ENCODE measurements at regions not wholly inside any gene's neighbourhood (a gene's known extent, or its start where the extent isn't known, plus 50 kb on each side); places are given as distances from the start of the nearest gene placed in this dataset.

DNA sequence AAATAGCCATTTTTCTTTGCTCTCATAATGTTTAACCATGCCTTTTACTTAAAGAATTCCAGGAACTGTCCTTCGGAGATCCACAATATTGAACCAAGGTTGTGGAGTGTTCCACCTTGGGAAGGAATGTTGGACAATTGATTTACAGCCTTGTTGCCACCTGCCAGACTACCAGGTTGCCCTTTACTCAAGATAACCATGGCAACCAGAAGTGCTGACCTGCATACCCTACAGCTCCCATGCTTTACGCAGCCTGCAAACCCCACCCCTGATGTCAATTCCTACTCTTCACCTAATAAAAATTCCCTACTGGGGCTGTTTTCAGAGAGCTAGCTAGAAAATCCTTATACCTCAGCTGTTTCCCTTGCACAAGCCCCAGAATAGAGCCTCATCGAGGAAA is 151.0 kb upstream of the RXFP2 start:
- intact Hi-C loops (cut with DNase I), result no loop called here
- ATAC-seq (no peak), DNase-seq (no peak), FAIRE-seq (no peak)
- Histone ChIP-seq H3K36me3 (no peaks in the 10 kb centered on the region), H3K27ac (no peak overlapping the region), H3K4me3 (no peak overlapping the region), H3K9me3 (no peaks in the 10 kb centered on the region), H3K27me3 (no peaks in the 10 kb centered on the region), H3K4me1 (no peaks in the 10 kb centered on the region)
- 32 to 35% methylated on average over 3 of the region's 3 CpGs for WGBS, 2 donors
- TF ChIP-seq, protein P1, sequence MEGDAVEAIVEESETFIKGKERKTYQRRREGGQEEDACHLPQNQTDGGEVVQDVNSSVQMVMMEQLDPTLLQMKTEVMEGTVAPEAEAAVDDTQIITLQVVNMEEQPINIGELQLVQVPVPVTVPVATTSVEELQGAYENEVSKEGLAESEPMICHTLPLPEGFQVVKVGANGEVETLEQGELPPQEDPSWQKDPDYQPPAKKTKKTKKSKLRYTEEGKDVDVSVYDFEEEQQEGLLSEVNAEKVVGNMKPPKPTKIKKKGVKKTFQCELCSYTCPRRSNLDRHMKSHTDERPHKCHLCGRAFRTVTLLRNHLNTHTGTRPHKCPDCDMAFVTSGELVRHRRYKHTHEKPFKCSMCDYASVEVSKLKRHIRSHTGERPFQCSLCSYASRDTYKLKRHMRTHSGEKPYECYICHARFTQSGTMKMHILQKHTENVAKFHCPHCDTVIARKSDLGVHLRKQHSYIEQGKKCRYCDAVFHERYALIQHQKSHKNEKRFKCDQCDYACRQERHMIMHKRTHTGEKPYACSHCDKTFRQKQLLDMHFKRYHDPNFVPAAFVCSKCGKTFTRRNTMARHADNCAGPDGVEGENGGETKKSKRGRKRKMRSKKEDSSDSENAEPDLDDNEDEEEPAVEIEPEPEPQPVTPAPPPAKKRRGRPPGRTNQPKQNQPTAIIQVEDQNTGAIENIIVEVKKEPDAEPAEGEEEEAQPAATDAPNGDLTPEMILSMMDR (IDR thresholded peaks at IDR 0.05), result no peak

DNA sequence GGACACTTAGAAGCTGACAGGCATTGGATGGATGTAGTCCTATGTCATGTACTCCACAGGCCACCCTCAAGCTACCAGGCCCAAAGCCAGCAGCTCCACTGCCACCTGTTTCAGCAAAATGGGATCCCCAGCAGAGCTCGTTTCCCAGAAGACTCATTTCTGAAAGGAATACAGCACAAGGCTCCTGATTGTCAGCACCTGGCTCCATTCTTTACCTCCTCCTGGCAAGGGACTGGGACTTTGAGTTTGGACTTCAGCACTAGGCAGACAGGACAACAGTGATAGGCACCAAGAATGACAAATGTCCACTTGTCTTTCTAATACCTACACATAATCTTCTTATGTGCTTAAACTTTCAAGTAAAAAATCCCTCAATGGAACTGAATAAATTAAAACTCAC is 150.4 kb upstream of the RXFP2 start:
- Histone ChIP-seq H3K9me3 (no peaks in the 10 kb centered on the region), H3K4me3 (no peak overlapping the region), H3K36me3 (no peaks in the 10 kb centered on the region), H3K27me3 (no peaks in the 10 kb centered on the region), H3K27ac (no peak overlapping the region), H3K4me1 (no peaks in the 10 kb centered on the region)
- intact Hi-C loops (cut with DNase I), result no loop called here
- TF ChIP-seq, protein P1 (IDR thresholded peaks at IDR 0.05), result no peak
- 28 to 41% methylated on average over 1 of the region's 1 CpG for WGBS, 2 donors
- FAIRE-seq, result no peak
- DNase-seq, result no peak
- no peak for ATAC-seq

DNA sequence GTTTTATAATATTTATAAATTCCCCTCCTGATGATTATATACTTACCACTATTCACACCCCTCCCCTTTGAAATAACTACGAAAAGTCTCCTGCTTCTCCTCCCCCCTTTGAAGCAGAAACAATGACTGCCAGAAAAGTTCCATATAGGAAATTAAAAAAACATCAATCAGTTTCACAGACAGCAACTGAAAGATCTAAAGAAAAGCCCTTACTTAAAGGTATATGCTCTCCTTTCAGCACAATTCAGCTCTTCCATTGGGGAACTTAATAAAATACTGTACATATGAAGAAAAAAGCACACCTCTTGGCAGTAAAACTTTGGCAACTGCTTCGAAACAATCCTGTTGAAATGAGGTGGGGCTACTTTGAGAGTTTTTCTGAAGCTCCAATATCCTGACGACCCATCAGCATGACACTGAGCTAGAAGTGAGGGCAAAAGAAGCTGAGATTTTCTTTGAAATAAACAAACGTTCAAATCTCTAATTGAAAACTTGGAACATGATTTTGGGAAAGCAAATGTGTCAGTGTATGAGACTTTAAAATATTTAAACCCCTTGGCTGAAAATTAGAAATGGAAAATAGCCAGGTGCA is 147.6 kb upstream of the RXFP2 start:
- Histone ChIP-seq H3K27me3 (no peaks in the 10 kb centered on the region), H3K36me3 (no peaks in the 10 kb centered on the region), H3K4me1 (no peaks in the 10 kb centered on the region), H3K9me3 (no peaks in the 10 kb centered on the region), H3K27ac (no peak overlapping the region), H3K4me3 (no peak overlapping the region)
- ATAC-seq (no peak), FAIRE-seq (no peak), DNase-seq (no peak)
- TF ChIP-seq, protein P1 (IDR thresholded peaks at IDR 0.05), result no peak
- WGBS, 2 donors, result 20 to 23% methylated on average over 4 of the region's 4 CpGs
- intact Hi-C loops (cut with DNase I), result no loop called here

DNA sequence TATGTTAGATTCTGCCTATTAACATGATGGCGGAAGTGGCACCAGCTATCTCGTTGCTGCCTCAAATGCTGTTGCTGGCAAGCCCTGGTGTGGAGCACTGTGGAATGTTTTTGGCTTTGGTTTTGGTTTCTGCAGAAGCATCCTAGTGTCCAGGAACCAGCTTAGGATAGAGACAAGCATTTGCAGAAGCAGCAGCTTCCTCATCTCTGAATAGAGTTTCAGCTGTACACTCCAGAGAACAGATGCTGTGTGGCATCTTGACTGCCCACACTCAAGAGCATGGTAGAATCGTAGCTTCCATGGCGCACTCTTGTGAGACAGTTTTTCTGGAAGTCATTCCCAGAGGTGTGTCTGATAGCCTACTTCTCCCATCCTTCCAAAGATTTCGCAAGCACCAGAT is 145.3 kb upstream of the RXFP2 start:
- WGBS, 2 donors, result 78 to 87% methylated on average over 5 of the region's 5 CpGs
- no peak for ATAC-seq
- H3K4me1 ChIP-seq, result no peaks in the 10 kb centered on the region
- FAIRE-seq, result no peak
- H3K36me3 ChIP-seq, result no peaks in the 10 kb centered on the region
- H3K27me3 ChIP-seq, result no peaks in the 10 kb centered on the region
- H3K9me3 ChIP-seq, result no peaks in the 10 kb centered on the region
- no peak overlapping the region for H3K27ac ChIP-seq
- no peak for DNase-seq
- intact Hi-C loops (cut with DNase I), result no loop called here
- no peak overlapping the region for H3K4me3 ChIP-seq
- TF ChIP-seq, protein P1 (IDR thresholded peaks at IDR 0.05), result no peak

DNA sequence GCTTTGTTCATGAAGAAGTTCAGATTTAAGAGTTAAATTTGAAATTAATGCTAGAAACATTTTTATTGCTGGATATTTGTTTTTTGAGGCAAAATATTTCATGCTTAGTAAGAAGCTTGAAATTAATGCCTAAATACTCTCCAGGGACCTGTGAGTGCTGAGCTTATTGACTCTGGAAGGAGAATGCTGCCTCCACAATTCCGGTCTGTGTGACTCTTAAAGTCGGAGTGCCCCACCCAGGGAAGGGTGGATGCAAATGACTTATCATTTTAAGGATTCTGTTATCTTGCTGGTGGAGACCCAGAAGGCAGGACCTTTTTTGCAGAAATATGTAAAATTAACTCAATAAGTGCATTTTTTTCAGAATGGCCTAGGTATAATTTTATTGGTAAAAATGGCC is 143.8 kb upstream of the RXFP2 start:
- H3K27me3 ChIP-seq, result no peaks in the 10 kb centered on the region
- 67 to 83% methylated on average over 2 of the region's 2 CpGs for WGBS, 2 donors
- intact Hi-C loops (cut with DNase I), result no loop called here
- no peaks in the 10 kb centered on the region for H3K36me3 ChIP-seq
- H3K27ac ChIP-seq, result no peak overlapping the region
- H3K4me1 ChIP-seq, result no peaks in the 10 kb centered on the region
- FAIRE-seq, result no peak
- no peak overlapping the region for H3K4me3 ChIP-seq
- TF ChIP-seq, protein P1 (IDR thresholded peaks at IDR 0.05), result no peak
- H3K9me3 ChIP-seq, result no peaks in the 10 kb centered on the region
- ATAC-seq, result no peak
- DNase-seq, result no peak

Data from pancreas (tissue), 10 donors.